Stimulated activated CD8-positive, alpha-beta memory T cell treated with anti-CD3 and anti-CD28 coated beads, Interleukin-15, amount 100 ng/mL, for 4 hours (primary cell): ENCODE measurements at regions not wholly inside any gene's neighbourhood (a gene's known extent, or its start where the extent isn't known, plus 50 kb on each side); places are given as distances from the start of the nearest gene placed in this dataset.
"Not testable (repeated sequence)": the region's sequence is repeated elsewhere in the genome, so short reads cannot be mapped to it uniquely, and the experiment has no call there.

Source experiments
- DNase-seq, 2 donors: peaks; one replicate each; pipeline ENCODE4 v3.0.0-alpha.2; 2020; ENCODE audit warnings: low read depth in 2 of 2

GRCh38 chr2:234725528-234726264, 226.1 kb upstream of the SH3BP4 start:
- no peak for DNase-seq

GRCh38 chr2:234724850-234725249, 227.0 kb upstream of the SH3BP4 start:
- DNase-seq, result no peak

GRCh38 chr2:234723400-234723799, 226.5 kb upstream of the ARL4C start:
- no peak for DNase-seq

DNA sequence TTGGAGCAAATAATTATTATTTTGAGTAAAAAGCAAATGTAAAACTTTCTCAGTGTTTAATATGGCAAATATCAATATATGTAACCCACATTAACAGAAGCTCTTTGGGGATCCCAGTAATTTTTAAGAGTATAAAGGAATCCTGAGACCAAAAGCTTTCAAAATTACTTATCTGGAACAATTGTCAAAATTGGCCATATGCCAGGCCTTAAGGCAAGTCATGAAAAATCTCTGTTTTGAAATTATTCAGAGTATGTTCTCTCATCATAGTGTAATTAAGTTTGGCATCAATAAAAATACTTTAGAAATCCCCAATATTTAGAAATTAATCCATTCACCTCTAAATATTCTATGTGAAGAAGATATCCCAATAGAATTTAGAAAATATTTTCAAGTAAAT, 225.3 kb upstream of the ARL4C start:
- no peak for DNase-seq

GRCh38 chr2:234719116-234719716, 222.3 kb upstream of the ARL4C start:
- DNase-seq, result no peak

- no peak for DNase-seq
Measured at GRCh38 chr2:234716271-234716670, 219.4 kb upstream of the ARL4C start.

DNA sequence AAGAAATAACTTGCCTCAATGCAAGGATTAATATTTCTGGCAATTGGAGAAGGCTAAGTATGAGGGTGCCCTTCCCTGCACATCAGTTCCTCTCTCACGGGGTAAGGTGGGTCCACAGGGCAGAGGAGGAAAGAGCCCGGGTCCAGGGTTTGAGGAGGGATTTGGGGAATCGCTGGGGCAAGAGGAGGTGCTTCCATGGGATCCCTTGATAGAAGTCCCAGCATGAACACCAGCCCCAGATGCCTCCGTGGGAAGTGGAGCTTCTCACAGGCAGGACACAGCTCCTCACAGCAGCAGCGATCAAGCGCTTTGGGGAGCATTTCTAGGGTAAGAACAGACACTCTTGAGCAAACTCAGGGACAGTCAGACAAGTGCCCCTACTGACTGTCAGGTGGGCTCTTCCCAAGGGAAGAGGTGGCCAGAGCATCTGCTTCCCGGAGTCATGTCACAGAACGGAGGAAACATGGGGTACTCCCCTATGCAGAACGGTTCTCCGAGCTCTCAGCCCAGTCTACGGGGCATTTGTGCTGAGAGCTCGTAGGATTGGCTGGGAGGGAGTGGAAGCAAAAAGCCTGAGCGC, 218.9 kb upstream of the ARL4C start:
- DNase-seq, result no peak

DNA sequence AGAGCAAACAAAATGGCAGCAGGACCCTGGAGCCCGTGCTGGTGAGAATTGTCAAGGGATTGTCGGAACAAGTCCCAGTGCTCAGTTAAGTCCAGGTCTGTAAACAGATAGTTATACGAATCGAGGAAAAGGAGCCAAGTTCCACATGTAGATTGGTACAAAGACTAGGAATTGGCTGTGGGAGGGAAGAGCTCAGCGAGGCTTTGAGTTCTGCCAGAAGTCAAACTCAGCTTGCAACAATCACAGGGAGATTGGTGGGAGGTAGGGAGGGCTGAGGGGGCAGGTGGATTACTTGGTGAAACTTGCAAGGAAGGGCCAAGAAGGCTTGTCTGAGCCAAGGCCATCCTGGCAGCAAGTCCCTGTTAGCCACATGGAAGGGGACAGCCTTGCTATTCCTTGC, 217.8 kb upstream of the ARL4C start:
- DNase-seq, result no peak

- DNase-seq, result no peak
Measured at GRCh38 chr2:234712421-234712935, 215.6 kb upstream of the ARL4C start.

- DNase-seq, result no peak
Measured at GRCh38 chr2:234711308-234711707, 214.4 kb upstream of the ARL4C start.

DNA sequence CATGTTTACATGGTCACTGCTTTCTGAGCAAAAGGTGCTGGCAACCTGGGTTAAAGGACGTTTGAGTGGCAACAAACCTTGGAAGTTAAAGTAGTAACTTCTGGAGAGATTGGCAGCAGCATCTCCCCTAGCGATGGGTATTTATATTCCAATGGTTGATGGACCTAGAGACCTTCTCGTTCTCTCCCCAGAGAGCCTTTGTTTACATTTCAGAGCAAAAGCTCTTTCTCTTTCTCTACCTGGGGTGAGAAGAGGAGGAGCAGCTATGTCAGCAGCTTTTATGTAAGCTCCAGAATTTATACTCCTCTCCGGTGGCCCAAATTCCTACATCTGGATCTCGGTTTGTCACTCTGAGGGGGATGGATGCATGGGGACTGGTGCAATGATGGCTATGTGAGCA, 213.7 kb upstream of the ARL4C start:
- no peak for DNase-seq

GRCh38 chr2:234710066-234710465, 213.2 kb upstream of the ARL4C start:
- no peak for DNase-seq

DNA sequence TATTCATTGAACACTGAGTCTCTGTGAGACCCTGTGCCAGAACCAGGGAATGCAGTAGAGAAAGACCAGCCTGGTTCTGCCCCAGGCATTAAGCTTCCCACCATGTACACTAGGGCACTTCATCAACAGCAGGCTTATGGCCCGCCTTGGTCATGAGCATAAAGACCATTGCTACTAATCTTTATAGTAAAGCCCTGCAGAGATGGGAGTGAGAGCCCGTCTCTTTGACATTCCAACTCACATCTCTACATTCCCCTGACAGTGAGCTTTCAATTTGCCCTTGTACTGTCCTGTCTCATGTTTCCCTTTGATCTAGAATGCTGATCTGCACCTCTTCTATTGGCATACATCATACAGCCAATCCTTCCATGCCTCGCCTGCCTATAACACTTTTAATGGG, 211.8 kb upstream of the ARL4C start:
- no peak for DNase-seq

DNA sequence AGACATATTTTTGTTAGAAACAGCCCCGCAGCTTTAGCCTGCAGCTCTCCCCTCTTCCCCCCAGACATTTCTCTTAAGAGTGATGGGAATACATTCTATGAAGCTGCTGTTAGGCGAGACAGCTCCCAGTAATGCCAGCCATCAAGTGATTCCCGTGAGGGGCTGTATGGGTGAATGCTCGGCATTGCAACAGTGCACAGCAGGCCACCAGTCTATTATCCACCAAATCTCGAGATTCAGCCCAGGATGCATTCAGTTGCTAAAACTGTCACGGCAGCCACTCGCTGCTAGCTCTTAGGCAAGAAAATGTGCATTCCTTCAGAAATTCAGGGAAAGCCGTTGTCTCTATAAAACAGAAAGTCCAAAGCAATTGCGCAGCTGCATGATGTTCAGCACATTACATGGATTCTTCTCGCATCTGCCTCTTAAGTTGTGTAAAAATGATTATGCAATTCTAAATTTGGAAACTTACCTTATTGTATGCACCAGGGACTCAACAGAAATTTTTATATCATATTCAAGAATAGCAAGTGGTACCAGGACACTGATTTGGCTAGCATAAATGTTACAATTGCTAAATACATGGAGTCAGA, 211.3 kb upstream of the ARL4C start:
- no peak for DNase-seq

DNA sequence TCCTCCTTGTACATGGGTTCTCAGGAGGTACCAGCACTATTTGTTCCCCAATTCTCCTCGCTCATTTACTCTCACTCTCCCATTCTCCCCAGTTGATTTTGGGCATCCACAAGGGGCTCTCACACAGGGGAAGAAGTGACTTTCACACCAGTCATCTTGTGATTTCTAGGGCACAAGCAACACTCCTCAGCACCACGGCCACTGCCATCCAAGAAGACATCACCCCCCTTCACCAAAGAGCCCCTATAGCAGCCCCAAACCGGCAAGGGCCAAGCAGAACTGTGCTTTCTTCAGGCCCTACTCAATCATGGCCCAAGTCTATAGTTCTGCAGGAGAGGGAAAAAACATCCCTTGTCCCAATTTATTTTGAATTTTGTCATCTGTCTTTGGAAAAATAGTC, 209.2 kb upstream of the ARL4C start:
- no peak for DNase-seq

DNA sequence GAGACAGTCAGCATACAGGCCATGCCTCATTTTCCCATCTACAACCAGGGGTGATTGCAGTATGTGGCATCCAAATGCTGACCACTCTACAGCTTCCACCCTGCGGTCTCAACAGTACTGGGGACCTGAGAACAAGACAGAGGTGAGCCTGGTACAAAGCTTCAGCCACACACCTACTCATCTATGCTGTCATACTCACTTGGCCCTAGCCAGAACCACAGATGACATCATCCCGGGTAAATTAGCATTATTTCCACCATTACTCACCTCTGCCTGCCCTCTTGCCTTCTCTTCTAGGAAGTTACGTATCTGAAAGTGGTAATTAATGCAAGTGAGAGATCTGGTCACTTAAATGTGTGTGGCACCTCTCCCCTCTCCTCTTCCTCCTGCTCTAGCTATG, 208.2 kb upstream of the ARL4C start:
- DNase-seq, result no peak

DNA sequence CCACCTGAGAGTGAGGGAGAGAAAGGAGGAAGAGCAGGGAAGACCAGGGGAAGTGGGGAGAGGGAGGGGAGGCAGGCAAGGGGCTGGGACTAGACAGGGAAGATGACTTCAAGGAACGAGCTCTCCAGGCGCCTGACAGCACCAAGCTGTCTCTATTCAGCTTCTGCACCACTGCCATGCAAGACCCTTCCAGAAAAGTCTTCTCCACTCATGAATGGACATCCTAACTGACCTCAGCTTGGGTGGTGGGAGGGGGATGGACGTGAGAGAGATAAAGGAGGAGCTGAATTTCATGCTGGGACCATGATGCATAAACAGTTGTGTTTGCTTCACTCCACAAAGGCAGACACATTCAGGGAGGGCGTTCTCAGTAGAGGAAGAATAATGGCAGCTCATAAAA, 206.4 kb upstream of the ARL4C start:
- no peak for DNase-seq

DNA sequence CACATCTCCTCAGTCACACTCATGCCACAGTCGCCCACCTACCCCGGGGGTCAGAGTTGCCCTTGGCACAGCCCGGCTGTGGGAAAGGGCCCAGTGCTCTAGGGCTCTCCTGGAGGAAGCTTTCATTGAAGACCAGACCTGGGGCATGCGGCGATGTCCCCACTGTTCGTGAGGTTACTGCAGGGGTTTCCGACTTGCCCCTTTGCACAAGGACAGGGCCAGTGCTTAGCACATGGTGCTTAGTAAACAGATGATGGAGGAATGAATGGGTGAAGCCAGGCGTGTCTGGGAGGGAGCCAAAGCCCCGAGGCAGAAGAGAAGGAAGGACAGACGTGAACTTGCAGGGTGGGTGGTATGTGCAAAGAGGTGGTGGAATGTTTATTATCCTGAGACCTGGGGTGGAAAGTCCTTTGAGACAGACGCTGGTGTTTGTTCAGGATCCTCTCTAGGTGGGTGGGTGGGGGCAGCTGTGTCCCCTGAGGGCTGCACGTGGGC, 205.9 kb upstream of the ARL4C start:
- DNase-seq, result no peak

DNA sequence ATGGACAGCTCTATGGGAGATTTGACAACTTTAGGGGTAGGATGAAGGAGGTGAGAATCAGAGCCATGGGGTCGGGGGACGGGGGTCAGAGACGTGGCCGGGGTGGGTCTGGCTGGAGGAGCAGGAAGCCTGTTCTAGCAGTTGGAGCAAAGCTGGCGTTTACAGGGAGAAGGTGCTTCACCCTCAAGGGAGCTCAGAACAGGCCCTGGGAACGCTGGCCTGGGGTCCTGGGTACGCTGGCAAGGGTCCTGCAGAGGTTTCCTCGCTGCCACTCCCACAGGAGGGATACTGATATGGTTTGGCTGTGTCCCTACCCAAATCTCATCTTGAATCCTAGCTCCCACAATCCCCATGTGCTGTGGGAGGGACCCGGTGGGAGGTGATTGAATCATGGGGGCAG, 205.0 kb upstream of the ARL4C start:
- no peak for DNase-seq

- no peak for DNase-seq
Measured at GRCh38 chr2:234701421-234701820, 204.5 kb upstream of the ARL4C start.

GRCh38 chr2:234699456-234699855, 202.6 kb upstream of the ARL4C start:
- DNase-seq, result no peak

- DNase-seq, result not testable (repeated sequence)
Measured at GRCh38 chr2:234697300-234697876, 200.5 kb upstream of the ARL4C start.
